Natural killer cell (primary cell): ENCODE measurements at regions not wholly inside any gene's neighbourhood (a gene's known extent, or its start where the extent isn't known, plus 50 kb on each side); places are given as distances from the start of the nearest gene placed in this dataset.

Experiments used
- ATAC-seq, 3 donors: fragments of 150-1000 bp in 2 of 3; fragments of 200-7000 bp in 1 of 3; cut with Tn5 transposase; 1 replicate in 1 of 3; 2 replicates in 2 of 3; pipeline ENCODE4 v1.10.0; 2021; ENCODE audit warnings: mild to moderate bottlenecking in 2 of 3, moderate library complexity in 2 of 3
- DNase-seq, 2 donors: peaks; one replicate each; pipeline versions ENCODE4 v3.0.0 to v3.0.0-alpha.2; 2013 to 2021; ENCODE audit warnings: mixed read lengths in 1 of 2
- H3K27ac ChIP-seq: one replicate; pipeline ENCODE4 v1.5.1; 2013; ENCODE audit warnings: mild to moderate bottlenecking, low read length
- H3K27me3 ChIP-seq: one replicate; pipeline ENCODE4 v1.6.1; 2013; ENCODE audit warnings: low read length; ENCODE audit not compliant: control insufficient read depth, insufficient read depth
- H3K36me3 ChIP-seq: one replicate; pipeline ENCODE4 v1.6.1; 2013; ENCODE audit warnings: low read length; ENCODE audit not compliant: control insufficient read depth, insufficient read depth
- H3K4me1 ChIP-seq: one replicate; pipeline ENCODE4 v1.6.1; 2013; ENCODE audit warnings: low read length; ENCODE audit not compliant: control insufficient read depth, insufficient read depth
- H3K4me3 ChIP-seq: one replicate; pipeline ENCODE4 v1.5.1; 2013; ENCODE audit warnings: low read length
- H3K9me3 ChIP-seq: one replicate; pipeline ENCODE4 v1.6.1; 2013; ENCODE audit warnings: low read length; ENCODE audit not compliant: control insufficient read depth, insufficient read depth
- H3K27ac Mint-ChIP-seq, 2 donors: one replicate each; pipeline ENCODE4 v1.8.0; 2022; ENCODE audit warnings: mild to moderate bottlenecking in 2 of 2, mixed read lengths in 2 of 2, moderate library complexity in 1 of 2
- H3K27me3 Mint-ChIP-seq, 2 donors: one replicate each; pipeline ENCODE4 v1.8.0; 2022; ENCODE audit warnings: low read depth in 2 of 2, mixed read lengths in 2 of 2
- H3K36me3 Mint-ChIP-seq: one replicate; pipeline ENCODE4 v1.8.0; 2022; ENCODE audit warnings: mixed read lengths
- H3K4me1 Mint-ChIP-seq, 2 donors: one replicate each; pipeline ENCODE4 v1.8.0; 2022; ENCODE audit warnings: mixed read lengths in 2 of 2
- H3K4me3 Mint-ChIP-seq: one replicate; pipeline ENCODE4 v1.8.0; 2022; ENCODE audit warnings: mild to moderate bottlenecking, moderate library complexity, mixed read lengths
- H3K9me3 Mint-ChIP-seq, 2 donors: one replicate each; pipeline ENCODE4 v1.8.0; 2022; ENCODE audit warnings: mixed read lengths in 2 of 2
- CTCF ChIP-seq: fragments of 200-600 bp; IDR thresholded peaks from one replicate; pipeline ENCODE4 v1.8.0; 2022; ENCODE audit warnings: antibody characterized with exemption
- WGBS: methylation state at CpG from one replicate; pipeline ENCODE4 v1.1.7; 2013; ENCODE audit warnings: missing lambda C conversion rate; ENCODE audit not compliant: insufficient coverage; 5-methylcytosine and 5-hydroxymethylcytosine counted together
- intact Hi-C: fragments of 100-400 bp; cut with micrococcal nuclease; formaldehyde crosslinking; loops from one replicate; pipeline ENCODE4 v1.14.2; 2022

GRCh38 chr7:25647872-25648271, 419.6 kb upstream of the NPVF start:
- 67% methylated on average over 2 of the region's 2 CpGs for WGBS
- Mint-ChIP-seq H3K27ac (no peak overlapping the region), H3K4me3 (no peak overlapping the region), H3K27me3 (peaks cover 8 to 9% of the 10 kb centered on the region in 2 donors), H3K4me1 (no peaks in the 10 kb centered on the region), H3K9me3 (no peaks in the 10 kb centered on the region), H3K36me3 (no peaks in the 10 kb centered on the region)
- H3K4me3 ChIP-seq: no peak overlapping the region
- no peak overlapping the region for H3K27ac ChIP-seq
- TF ChIP-seq CTCF: no peak
- no peaks in the 10 kb centered on the region for H3K9me3 ChIP-seq
- H3K36me3 ChIP-seq: no peaks in the 10 kb centered on the region
- H3K4me1 ChIP-seq: no peaks in the 10 kb centered on the region
- no peak for DNase-seq
- ATAC-seq: no peak
- no peaks in the 10 kb centered on the region for H3K27me3 ChIP-seq
- intact Hi-C loops: no loop called here

- no peak overlapping the region for H3K27ac ChIP-seq
- intact Hi-C loops: no loop called here
These were observed 424.1 kb upstream of the NPVF start for GRCh38 chr7:25652366-25652765.

GRCh38 chr7:25653384-25653783, 425.1 kb upstream of the NPVF start:
- no peak overlapping the region for H3K4me3 Mint-ChIP-seq
- H3K27ac ChIP-seq: no peak overlapping the region
- WGBS: no CpG with 5 or more reads among the region's 2 CpGs

More at GRCh38 chr7:25652366-25652765, 424.1 kb upstream of the NPVF start:
- Mint-ChIP-seq H3K27me3 (peaks cover 9 to 10% of the 10 kb centered on the region in 2 donors), H3K9me3 (no peaks in the 10 kb centered on the region), H3K27ac (no peak overlapping the region), H3K4me3 (no peak overlapping the region), H3K36me3 (no peaks in the 10 kb centered on the region), H3K4me1 (peaks cover 4 to 5% of the 10 kb centered on the region in 2 donors)
- H3K36me3 ChIP-seq: no peaks in the 10 kb centered on the region
- ATAC-seq (no peak), DNase-seq (no peak)
- H3K4me1 ChIP-seq: no peaks in the 10 kb centered on the region
- H3K4me3 ChIP-seq: no peak overlapping the region
- WGBS: 0% methylated on average over 1 of the region's 1 CpG
- no peak for TF ChIP-seq CTCF
- no peaks in the 10 kb centered on the region for H3K9me3 ChIP-seq
- no peaks in the 10 kb centered on the region for H3K27me3 ChIP-seq

More at GRCh38 chr7:25653384-25653783, 425.1 kb upstream of the NPVF start:
- Histone ChIP-seq H3K9me3 (no peaks in the 10 kb centered on the region), H3K4me3 (no peak overlapping the region), H3K4me1 (no peaks in the 10 kb centered on the region), H3K27me3 (no peaks in the 10 kb centered on the region), H3K36me3 (no peaks in the 10 kb centered on the region)
- no peaks in the 10 kb centered on the region for H3K36me3 Mint-ChIP-seq
- intact Hi-C loops: no loop called here
- no peak for ATAC-seq
- peaks cover 4 to 5% of the 10 kb centered on the region in 2 donors for H3K4me1 Mint-ChIP-seq
- no peak for TF ChIP-seq CTCF
- DNase-seq: no peak
- no peak overlapping the region for H3K27ac Mint-ChIP-seq
- H3K9me3 Mint-ChIP-seq: peaks cover 0 to 2% of the 10 kb centered on the region in 2 donors
- H3K27me3 Mint-ChIP-seq: peaks cover 9 to 13% of the 10 kb centered on the region in 2 donors
